Neuronal stem cell (in vitro differentiated cells): ENCODE measurements at regions not wholly inside any gene's neighbourhood (a gene's known extent, or its start where the extent isn't known, plus 50 kb on each side); places are given as distances from the start of the nearest gene placed in this dataset.
A peak's percentile ranks its signal among the peaks of the same experiment; 100 is the strongest.

Experiments
- DNase-seq: peaks from one replicate; pipeline ENCODE4 v3.0.0-alpha.2; 2013; ENCODE audit warnings: low spot score
- H2AFZ ChIP-seq: one replicate; pipeline ENCODE4 v1.6.1; 2013; ENCODE audit warnings: mild to moderate bottlenecking, low read length, inconsistent platforms
- H2AK5ac ChIP-seq: 2 replicates; pipeline ENCODE4 v1.6.1; 2013; ENCODE audit warnings: low read depth, mild to moderate bottlenecking, inconsistent platforms, low read length, moderate library complexity, mixed read lengths
- H2BK120ac ChIP-seq: 2 replicates; pipeline ENCODE4 v1.6.1; 2013; ENCODE audit warnings: low read depth, mild to moderate bottlenecking, inconsistent platforms, low read length, moderate library complexity, mixed read lengths
- H2BK12ac ChIP-seq: one replicate; pipeline ENCODE4 v1.6.1; 2013; ENCODE audit warnings: low read length, inconsistent platforms
- H2BK15ac ChIP-seq: 2 replicates; pipeline ENCODE4 v1.6.1; 2013; ENCODE audit warnings: mild to moderate bottlenecking, low read length, inconsistent platforms, mixed read lengths
- H2BK5ac ChIP-seq: one replicate; pipeline ENCODE4 v1.6.1; 2013; ENCODE audit warnings: inconsistent platforms, mild to moderate bottlenecking, low read length, moderate library complexity
- H3K14ac ChIP-seq: one replicate; pipeline ENCODE4 v1.6.1; 2013; ENCODE audit warnings: low read length, inconsistent platforms
- H3K18ac ChIP-seq: 2 replicates; pipeline ENCODE4 v1.6.1; 2013; ENCODE audit warnings: low read length, inconsistent platforms
- H3K23ac ChIP-seq: 2 replicates; pipeline ENCODE4 v1.6.1; 2013; ENCODE audit warnings: low read depth, mild to moderate bottlenecking, mixed read lengths, low read length, inconsistent platforms; ENCODE audit not compliant: poor library complexity
- H3K27ac ChIP-seq: replicated peaks from 3 replicates; pipeline ENCODE4 v1.5.1; 2013; ENCODE audit warnings: low read length, inconsistent platforms
- H3K27me3 ChIP-seq, 3 experiments: 2 replicates each; pipeline ENCODE4 v1.6.1; 2013; ENCODE audit warnings: low read length in 3 of 3, mild to moderate bottlenecking in 2 of 3, inconsistent platforms in 1 of 3, low read depth in 1 of 3, mixed read lengths in 1 of 3, moderate library complexity in 1 of 3; ENCODE audit not compliant: control insufficient read depth in 3 of 3, insufficient read depth in 3 of 3
- H3K36me3 ChIP-seq, 2 donors: replicated peaks in 1 of 2; 2 replicates each; pipeline ENCODE4 v1.6.1; 2013; ENCODE audit warnings: low read length in 2 of 2; ENCODE audit not compliant: control insufficient read depth in 2 of 2, insufficient read depth in 2 of 2
- H3K4ac ChIP-seq: 2 replicates; pipeline ENCODE4 v1.6.1; 2013; ENCODE audit warnings: inconsistent platforms, mild to moderate bottlenecking, low read length, moderate library complexity
- H3K4me1 ChIP-seq, 2 donors: 1 replicate in 1 of 2; 2 replicates in 1 of 2; pipeline ENCODE4 v1.6.1; 2013; ENCODE audit warnings: low read length in 2 of 2, low read depth in 1 of 2; ENCODE audit not compliant: control insufficient read depth in 2 of 2, insufficient read depth in 1 of 2
- H3K4me2 ChIP-seq: one replicate; pipeline ENCODE4 v1.6.1; 2013; ENCODE audit warnings: mild to moderate bottlenecking, low read length, inconsistent platforms; ENCODE audit not compliant: insufficient read depth, poor library complexity, severe bottlenecking
- H3K4me3 ChIP-seq, 2 donors: 2 replicates each; pipeline ENCODE4 v1.5.1; 2013; ENCODE audit warnings: low read length in 2 of 2, mild to moderate bottlenecking in 2 of 2, inconsistent platforms in 1 of 2, moderate library complexity in 1 of 2
- H3K79me1 ChIP-seq: one replicate; pipeline ENCODE4 v1.6.1; 2013; ENCODE audit warnings: low read depth, mild to moderate bottlenecking, inconsistent platforms, low read length, moderate library complexity
- H3K9ac ChIP-seq: one replicate; pipeline ENCODE4 v1.6.1; 2013; ENCODE audit warnings: mild to moderate bottlenecking, low read depth, low read length, inconsistent platforms; ENCODE audit not compliant: poor library complexity
- H3K9me3 ChIP-seq, 2 donors: replicated peaks in 1 of 2; 2 replicates each; pipeline versions ENCODE3 to v1.6.1; 2013; ENCODE audit warnings: low read length in 2 of 2, mild to moderate bottlenecking in 2 of 2, inconsistent platforms in 1 of 2, low read depth in 1 of 2, mixed read lengths in 1 of 2, moderate library complexity in 1 of 2; ENCODE audit not compliant: control insufficient read depth in 2 of 2, insufficient read depth in 1 of 2
- H4K8ac ChIP-seq: one replicate; pipeline ENCODE4 v1.6.1; 2013; ENCODE audit warnings: low read depth, mild to moderate bottlenecking, inconsistent platforms, low read length, moderate library complexity
- H4K91ac ChIP-seq: one replicate; pipeline ENCODE4 v1.6.1; 2013; ENCODE audit warnings: low read length, low read depth, mild to moderate bottlenecking, inconsistent platforms; ENCODE audit not compliant: poor library complexity
- WGBS, 2 donors: extraction: QIAGEN DNeasy Blood & Tissue Kit; methylation state at CpG; one replicate each; pipeline ENCODE4 v1.1.7; 2013; ENCODE audit warnings: missing lambda C conversion rate in 2 of 2, mixed read lengths in 1 of 2; ENCODE audit not compliant: insufficient read length in 2 of 2, insufficient replicate concordance in 1 of 2; ENCODE audit errors: extremely low coverage in 2 of 2; 5-methylcytosine and 5-hydroxymethylcytosine counted together

GRCh38 chr13:54486421-54487166 lies 1458.0 kb downstream of the OLFM4 start:
- no peak overlapping the region for H2BK12ac ChIP-seq
- no peak overlapping the region for H3K4ac ChIP-seq
- H3K18ac ChIP-seq: no peak overlapping the region
- H3K14ac ChIP-seq: no peak overlapping the region
- no peak overlapping the region for H2AK5ac ChIP-seq
- no peaks in the 10 kb centered on the region for H3K9me3 ChIP-seq
- no peak overlapping the region for H2AFZ ChIP-seq
- no peak overlapping the region for H3K4me2 ChIP-seq
- WGBS, 2 donors: no CpG with 5 or more reads among the region's 7 CpGs
- no peak overlapping the region for H3K27ac ChIP-seq
- no peaks in the 10 kb centered on the region for H3K79me1 ChIP-seq
- no peak overlapping the region for H3K9ac ChIP-seq
- no peaks in the 10 kb centered on the region for H3K36me3 ChIP-seq
- no peak for DNase-seq
- H2BK15ac ChIP-seq: no peak overlapping the region
- H3K4me3 ChIP-seq: peak overlapping the region in 1 of 2 donors; percentile 33
- H3K23ac ChIP-seq: no peak overlapping the region
- no peak overlapping the region for H4K91ac ChIP-seq
- no peak overlapping the region for H2BK120ac ChIP-seq
- no peaks in the 10 kb centered on the region for H3K4me1 ChIP-seq
- no peak overlapping the region for H4K8ac ChIP-seq
- no peaks in the 10 kb centered on the region for H3K27me3 ChIP-seq
- no peak overlapping the region for H2BK5ac ChIP-seq

- Histone ChIP-seq H3K23ac (no peak overlapping the region), H3K79me1 (no peaks in the 10 kb centered on the region), H3K27me3 (no peaks in the 10 kb centered on the region), H3K14ac (no peak overlapping the region), H4K8ac (no peak overlapping the region), H3K27ac (no peak overlapping the region), H3K4ac (no peak overlapping the region), H2AK5ac (no peak overlapping the region), H3K18ac (no peak overlapping the region), H3K9ac (no peak overlapping the region), H3K4me1 (no peaks in the 10 kb centered on the region), H2BK15ac (no peak overlapping the region), H4K91ac (no peak overlapping the region), H3K4me2 (no peak overlapping the region), H2BK120ac (no peak overlapping the region), H3K4me3 (no peak overlapping the region), H2BK12ac (no peak overlapping the region), H2AFZ (no peak overlapping the region), H3K9me3 (no peaks in the 10 kb centered on the region), H2BK5ac (no peak overlapping the region), H3K36me3 (no peaks in the 10 kb centered on the region)
- no peak for DNase-seq
- no CpG with 5 or more reads among the region's 1 CpG for WGBS, 2 donors
These were observed 1460.7 kb downstream of the OLFM4 start for GRCh38 chr13:54489359-54489758.

GRCh38 chr13:54492995-54493394 lies 1464.4 kb downstream of the OLFM4 start:
- Histone ChIP-seq H2BK12ac (no peak overlapping the region), H4K91ac (no peak overlapping the region), H3K4ac (no peak overlapping the region), H2BK5ac (no peak overlapping the region), H3K9ac (no peak overlapping the region), H3K4me1 (no peaks in the 10 kb centered on the region), H2AFZ (no peak overlapping the region), H2BK15ac (no peak overlapping the region), H3K79me1 (no peaks in the 10 kb centered on the region), H2AK5ac (no peak overlapping the region), H3K4me3 (no peak overlapping the region), H3K14ac (no peak overlapping the region), H3K9me3 (no peaks in the 10 kb centered on the region), H3K4me2 (no peak overlapping the region), H2BK120ac (no peak overlapping the region), H3K27me3 (no peaks in the 10 kb centered on the region), H4K8ac (no peak overlapping the region), H3K27ac (no peak overlapping the region), H3K23ac (no peak overlapping the region), H3K18ac (no peak overlapping the region), H3K36me3 (no peaks in the 10 kb centered on the region)
- no peak for DNase-seq
- no CpG with 5 or more reads among the region's 3 CpGs for WGBS, 2 donors

GRCh38 chr13:54511366-54511765 lies 1482.8 kb downstream of the OLFM4 start:
- no peak overlapping the region for H3K4me2 ChIP-seq
- H2BK5ac ChIP-seq: no peak overlapping the region
- no peak overlapping the region for H2BK12ac ChIP-seq
- H3K18ac ChIP-seq: no peak overlapping the region
- H3K79me1 ChIP-seq: no peaks in the 10 kb centered on the region
- no peak overlapping the region for H3K4me3 ChIP-seq
- H2BK15ac ChIP-seq: no peak overlapping the region
- H3K14ac ChIP-seq: no peak overlapping the region
- no peak overlapping the region for H3K23ac ChIP-seq
- H3K4ac ChIP-seq: no peak overlapping the region
- H3K4me1 ChIP-seq: no peaks in the 10 kb centered on the region
- H4K91ac ChIP-seq: no peak overlapping the region
- no peak overlapping the region for H3K27ac ChIP-seq
- no peak overlapping the region for H2BK120ac ChIP-seq
- H4K8ac ChIP-seq: no peak overlapping the region
- H3K9me3 ChIP-seq: no peaks in the 10 kb centered on the region
- no CpG with 5 or more reads among the region's 5 CpGs for WGBS, 2 donors
- DNase-seq: no peak
- no peaks in the 10 kb centered on the region for H3K27me3 ChIP-seq
- no peak overlapping the region for H2AFZ ChIP-seq
- H3K9ac ChIP-seq: no peak overlapping the region
- H3K36me3 ChIP-seq: no peaks in the 10 kb centered on the region
- no peak overlapping the region for H2AK5ac ChIP-seq
